Adipocyte (in vitro differentiated cells): ENCODE measurements at regions not wholly inside any gene's neighbourhood (a gene's known extent, or its start where the extent isn't known, plus 50 kb on each side); places are given as distances from the start of the nearest gene placed in this dataset.

Experiments
- DNase-seq: peaks from one replicate; pipeline ENCODE4 v3.0.0-alpha.2; 2015; ENCODE audit warnings: low read depth
- H3K27me3 ChIP-seq: replicated peaks from 2 replicates; pipeline ENCODE4 v1.7.0; 2013; ENCODE audit warnings: mild to moderate bottlenecking, low read length, moderate library complexity; ENCODE audit not compliant: control insufficient read depth, insufficient read depth
- H3K36me3 ChIP-seq: 2 replicates; pipeline ENCODE4 v1.7.0; 2013; ENCODE audit warnings: low read length, mild to moderate bottlenecking, moderate library complexity; ENCODE audit not compliant: control insufficient read depth, insufficient read depth, severe bottlenecking
- H3K4me1 ChIP-seq: 2 replicates; pipeline ENCODE4 v1.7.0; 2013; ENCODE audit warnings: mild to moderate bottlenecking, low read length, moderate library complexity; ENCODE audit not compliant: control insufficient read depth, insufficient read depth
- H3K4me3 ChIP-seq: 2 replicates; pipeline ENCODE4 v1.7.0; 2013; ENCODE audit warnings: mild to moderate bottlenecking, low read length, moderate library complexity
- H3K9ac ChIP-seq: 2 replicates; pipeline ENCODE4 v1.7.0; 2013; ENCODE audit warnings: mild to moderate bottlenecking, low read length, moderate library complexity
- H3K9me3 ChIP-seq: 2 replicates; pipeline ENCODE4 v1.7.0; 2013; ENCODE audit warnings: mild to moderate bottlenecking, low read length, moderate library complexity; ENCODE audit not compliant: control insufficient read depth

GRCh38 chr2:145692971-145693478 lies 1173.1 kb upstream of the ZEB2 start:
- Histone ChIP-seq H3K9ac (no peak overlapping the region), H3K9me3 (no peaks in the 10 kb centered on the region), H3K4me1 (peaks cover 15% of the 10 kb centered on the region), H3K36me3 (no peaks in the 10 kb centered on the region), H3K27me3 (no peaks in the 10 kb centered on the region), H3K4me3 (no peak overlapping the region)
- peak; percentile 55 for DNase-seq

GRCh38 chr2:145691659-145692058 lies 1171.7 kb upstream of the ZEB2 start:
- Histone ChIP-seq H3K4me3 (no peak overlapping the region), H3K36me3 (no peaks in the 10 kb centered on the region), H3K9ac (no peak overlapping the region), H3K4me1 (peaks cover 27% of the 10 kb centered on the region), H3K27me3 (no peaks in the 10 kb centered on the region), H3K9me3 (no peaks in the 10 kb centered on the region)
- no peak for DNase-seq

DNA sequence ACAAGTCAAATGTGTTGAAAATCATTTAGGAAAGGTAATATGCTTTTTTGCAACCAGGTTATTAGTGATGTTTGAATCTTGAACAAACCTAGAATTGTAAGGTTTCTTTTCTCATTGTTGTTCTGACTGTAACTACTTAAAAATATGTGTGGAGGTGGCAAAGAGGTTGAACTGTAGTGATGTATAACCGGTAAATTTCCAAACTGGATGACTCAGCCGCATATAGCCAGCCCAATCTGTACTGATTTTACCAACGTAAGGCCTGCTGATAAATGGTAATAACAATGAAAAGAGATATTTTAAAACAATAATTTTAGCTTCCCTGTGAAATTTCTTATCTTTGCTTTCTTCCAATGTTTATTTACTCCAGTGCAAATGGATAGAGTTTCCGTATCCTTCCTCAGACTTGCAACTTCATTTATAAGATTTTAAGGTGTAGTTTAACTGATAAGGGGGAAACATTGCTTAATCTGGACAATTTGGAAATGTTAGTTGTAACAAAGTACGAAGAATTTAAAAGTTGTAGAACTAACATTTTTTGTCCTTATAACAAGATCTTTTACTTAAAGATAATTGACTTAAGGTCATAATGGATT lies 1170.4 kb upstream of the ZEB2 start:
- Histone ChIP-seq H3K9ac (no peak overlapping the region), H3K4me3 (no peak overlapping the region), H3K9me3 (no peaks in the 10 kb centered on the region), H3K4me1 (peaks cover 32% of the 10 kb centered on the region), H3K27me3 (no peaks in the 10 kb centered on the region), H3K36me3 (no peaks in the 10 kb centered on the region)
- no peak for DNase-seq

- Histone ChIP-seq H3K9ac (no peak overlapping the region), H3K36me3 (no peaks in the 10 kb centered on the region), H3K9me3 (no peaks in the 10 kb centered on the region), H3K4me3 (no peak overlapping the region), H3K27me3 (no peaks in the 10 kb centered on the region), H3K4me1 (peaks cover 36% of the 10 kb centered on the region)
- DNase-seq, result no peak
Observed at GRCh38 chr2:145689277-145689676, 1169.4 kb upstream of the ZEB2 start.

GRCh38 chr2:145688156-145688555 lies 1168.2 kb upstream of the ZEB2 start:
- no peak overlapping the region for H3K9ac ChIP-seq
- H3K4me3 ChIP-seq, result no peak overlapping the region
- DNase-seq, result no peak
- H3K27me3 ChIP-seq, result no peaks in the 10 kb centered on the region
- peaks cover 28% of the 10 kb centered on the region for H3K4me1 ChIP-seq
- H3K36me3 ChIP-seq, result no peaks in the 10 kb centered on the region
- H3K9me3 ChIP-seq, result no peaks in the 10 kb centered on the region

GRCh38 chr2:145687442-145688134 lies 1167.7 kb upstream of the ZEB2 start:
- H3K9ac ChIP-seq, result no peak overlapping the region
- no peaks in the 10 kb centered on the region for H3K27me3 ChIP-seq
- peak overlapping the region; percentile 45 for H3K4me3 ChIP-seq
- H3K4me1 ChIP-seq, result peaks cover 22% of the 10 kb centered on the region
- H3K9me3 ChIP-seq, result no peaks in the 10 kb centered on the region
- DNase-seq, result peak; percentile 7
- H3K36me3 ChIP-seq, result no peaks in the 10 kb centered on the region

DNA sequence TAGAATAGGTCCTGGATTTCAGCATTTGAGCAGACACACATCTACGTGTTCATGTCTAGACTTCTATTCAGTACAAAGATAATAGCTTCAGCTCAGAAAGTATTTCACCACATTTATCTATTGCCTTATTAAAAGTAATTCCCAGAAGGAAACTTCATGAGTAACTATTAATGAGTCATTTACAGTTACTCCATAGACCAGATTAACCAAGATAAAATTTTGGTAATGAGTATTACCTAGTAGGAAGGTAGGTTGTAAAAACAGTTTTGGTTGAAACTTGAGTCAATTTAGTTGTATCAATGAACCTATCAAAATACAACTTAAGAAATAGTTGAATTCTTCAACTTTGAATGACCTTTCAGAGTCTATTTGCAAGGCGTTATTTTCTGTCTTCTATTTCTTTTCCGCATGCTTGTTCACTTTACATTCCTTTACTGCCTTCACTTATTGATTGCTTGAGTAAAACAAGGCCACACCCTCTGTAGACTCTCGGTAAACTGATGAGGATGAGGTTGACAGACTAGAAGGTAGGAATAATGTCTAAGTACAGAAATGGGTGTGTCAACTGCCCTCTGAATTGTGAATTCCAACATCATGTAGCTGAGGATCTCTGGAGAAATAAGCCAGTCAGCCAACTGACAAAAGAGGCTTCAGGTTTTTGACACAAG lies 1165.6 kb upstream of the ZEB2 start:
- Histone ChIP-seq H3K4me3 (no peak overlapping the region), H3K36me3 (no peaks in the 10 kb centered on the region), H3K9me3 (no peaks in the 10 kb centered on the region), H3K27me3 (no peaks in the 10 kb centered on the region), H3K9ac (no peak overlapping the region), H3K4me1 (peaks cover 21% of the 10 kb centered on the region)
- no peak for DNase-seq

- no peaks in the 10 kb centered on the region for H3K9me3 ChIP-seq
- H3K9ac ChIP-seq, result no peak overlapping the region
- no peaks in the 10 kb centered on the region for H3K36me3 ChIP-seq
- peaks cover 17% of the 10 kb centered on the region for H3K4me1 ChIP-seq
- no peak overlapping the region for H3K4me3 ChIP-seq
- H3K27me3 ChIP-seq, result no peaks in the 10 kb centered on the region
- DNase-seq, result peak; percentile 3
Observed at GRCh38 chr2:145682546-145683157, 1162.7 kb upstream of the ZEB2 start.

DNA sequence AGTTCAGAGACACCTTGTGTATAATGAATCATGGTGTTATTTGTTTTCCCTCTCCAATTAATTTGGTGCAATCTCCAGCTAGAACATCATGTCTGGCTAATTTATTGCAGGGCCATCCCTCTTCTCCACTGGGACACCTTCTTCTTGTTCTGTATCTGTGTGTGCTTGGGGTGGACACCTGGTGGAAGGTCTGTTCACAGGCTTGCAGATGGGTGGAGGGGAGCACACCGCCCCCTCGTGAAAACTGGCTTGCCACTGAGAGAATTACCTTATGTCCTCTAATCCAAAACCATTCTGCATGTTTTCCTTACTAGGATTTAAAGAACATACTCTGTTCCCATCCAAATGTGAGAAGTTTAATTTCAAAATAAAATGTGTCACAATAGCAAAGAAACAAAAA lies 1160.4 kb upstream of the ZEB2 start:
- no peak for DNase-seq
- H3K9ac ChIP-seq, result no peak overlapping the region
- H3K4me3 ChIP-seq, result no peak overlapping the region
- peaks cover 4% of the 10 kb centered on the region for H3K4me1 ChIP-seq
- no peaks in the 10 kb centered on the region for H3K36me3 ChIP-seq
- H3K9me3 ChIP-seq, result no peaks in the 10 kb centered on the region
- H3K27me3 ChIP-seq, result no peaks in the 10 kb centered on the region

DNA sequence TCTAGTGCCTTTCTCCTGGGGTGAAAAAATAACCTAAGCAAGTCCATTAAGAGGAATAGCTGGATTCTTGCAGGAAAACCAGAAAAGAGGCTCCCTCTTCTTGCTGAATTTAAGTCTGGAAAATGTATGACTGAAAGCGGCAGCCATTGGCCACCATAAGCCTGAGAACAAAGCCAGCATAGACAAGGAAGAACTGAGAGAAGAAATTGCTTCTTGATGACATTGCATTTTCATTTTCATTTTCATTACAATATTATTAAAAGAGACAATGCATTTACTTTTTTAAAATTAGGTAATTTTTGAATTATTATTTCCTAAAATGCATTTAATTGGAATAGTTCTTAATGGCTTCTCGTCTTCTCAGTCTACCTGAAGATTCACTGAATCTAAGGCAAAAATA lies 1157.5 kb upstream of the ZEB2 start:
- Histone ChIP-seq H3K9ac (no peak overlapping the region), H3K9me3 (no peaks in the 10 kb centered on the region), H3K4me1 (no peaks in the 10 kb centered on the region), H3K27me3 (no peaks in the 10 kb centered on the region), H3K36me3 (no peaks in the 10 kb centered on the region), H3K4me3 (no peak overlapping the region)
- DNase-seq, result no peak

DNA sequence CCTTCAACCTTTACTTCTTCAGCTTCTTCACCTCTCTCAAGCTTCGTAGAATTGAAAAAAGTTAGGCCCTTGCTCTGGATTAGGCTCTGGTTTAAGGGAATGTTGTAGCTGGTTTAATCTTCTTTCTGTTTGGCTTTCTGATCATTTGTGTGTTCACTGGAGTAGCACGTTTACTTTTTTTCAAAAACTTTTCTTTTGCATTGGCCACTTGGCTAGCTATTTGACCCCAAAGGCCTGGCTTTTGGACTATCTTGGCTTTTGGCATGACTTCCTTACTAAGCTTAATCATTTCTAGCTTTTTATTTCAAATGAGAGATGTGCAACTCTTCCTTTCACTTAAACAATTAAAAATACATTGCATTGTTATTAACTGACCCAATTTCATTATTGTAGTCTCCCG lies 1154.8 kb upstream of the ZEB2 start:
- Histone ChIP-seq H3K9ac (no peak overlapping the region), H3K36me3 (no peaks in the 10 kb centered on the region), H3K9me3 (no peaks in the 10 kb centered on the region), H3K27me3 (no peaks in the 10 kb centered on the region), H3K4me1 (no peaks in the 10 kb centered on the region), H3K4me3 (no peak overlapping the region)
- DNase-seq, result no peak
